ENCODE measurements at regions not wholly inside any gene's neighbourhood (a gene's known extent, or its start where the extent isn't known, plus 50 kb on each side); places are given as distances from the start of the nearest gene placed in this dataset.
"Not testable (repeated sequence)": the region's sequence is repeated elsewhere in the genome, so short reads cannot be mapped to it uniquely, and the experiment has no call there.

GRCh38 chr9:67708109-67708508 is 150.6 kb upstream of the ANKRD20A1 start:
- not testable (repeated sequence) for H3K9ac ChIP-seq (ENCODE audit: low read depth, low read length); H3K27me3 ChIP-seq (ENCODE audit: control insufficient read depth, insufficient read depth, low read length)

GRCh38 chr9:67711429-67711828 is 147.3 kb upstream of the ANKRD20A1 start:
- H3K4me1 ChIP-seq (ENCODE audit: control insufficient read depth, insufficient read depth, low read length); H3K4me3 ChIP-seq (ENCODE audit: low read length); H3K9me3 ChIP-seq (replicated peaks; ENCODE audit: low read length); H3K4me2 ChIP-seq (ENCODE audit: low read length); H3K9ac ChIP-seq (ENCODE audit: low read depth, low read length); H3K27me3 ChIP-seq (ENCODE audit: control insufficient read depth, insufficient read depth, low read length); H3K36me3 ChIP-seq (ENCODE audit: insufficient read depth, low read length): not testable (repeated sequence)

More at GRCh38 chr9:67708109-67708508, 150.6 kb upstream of the ANKRD20A1 start:
- H3K9me3 ChIP-seq (replicated peaks; ENCODE audit: low read length); H3K4me2 ChIP-seq (ENCODE audit: low read length); H3K4me1 ChIP-seq (ENCODE audit: control insufficient read depth, insufficient read depth, low read length); H3K4me3 ChIP-seq (ENCODE audit: low read length); H3K36me3 ChIP-seq (ENCODE audit: insufficient read depth, low read length): not testable (repeated sequence)

- not testable (repeated sequence) for H3K4me1 ChIP-seq (ENCODE audit: control insufficient read depth, insufficient read depth, low read length); H3K36me3 ChIP-seq (ENCODE audit: insufficient read depth, low read length); H3K9me3 ChIP-seq (replicated peaks; ENCODE audit: low read length); H3K4me3 ChIP-seq (ENCODE audit: low read length); H3K4me2 ChIP-seq (ENCODE audit: low read length); H3K9ac ChIP-seq (ENCODE audit: low read depth, low read length); H3K27me3 ChIP-seq (ENCODE audit: control insufficient read depth, insufficient read depth, low read length)
Observed at GRCh38 chr9:67711931-67712330, 146.8 kb upstream of the ANKRD20A1 start.

- not testable (repeated sequence) for H3K9ac ChIP-seq (ENCODE audit: low read depth, low read length); H3K9me3 ChIP-seq (replicated peaks; ENCODE audit: low read length); H3K4me2 ChIP-seq (ENCODE audit: low read length); H3K36me3 ChIP-seq (ENCODE audit: insufficient read depth, low read length); H3K27me3 ChIP-seq (ENCODE audit: control insufficient read depth, insufficient read depth, low read length); H3K4me3 ChIP-seq (ENCODE audit: low read length); H3K4me1 ChIP-seq (ENCODE audit: control insufficient read depth, insufficient read depth, low read length)
Observed at GRCh38 chr9:67712956-67713355, 145.8 kb upstream of the ANKRD20A1 start.

- H3K9me3 ChIP-seq (replicated peaks; ENCODE audit: low read length); H3K36me3 ChIP-seq (ENCODE audit: insufficient read depth, low read length); H3K9ac ChIP-seq (ENCODE audit: low read depth, low read length); H3K4me1 ChIP-seq (ENCODE audit: control insufficient read depth, insufficient read depth, low read length); H3K4me2 ChIP-seq (ENCODE audit: low read length); H3K4me3 ChIP-seq (ENCODE audit: low read length); H3K27me3 ChIP-seq (ENCODE audit: control insufficient read depth, insufficient read depth, low read length): not testable (repeated sequence)
Observed at GRCh38 chr9:67717830-67718388, 140.8 kb upstream of the ANKRD20A1 start.

GRCh38 chr9:67720491-67720890 is 138.2 kb upstream of the ANKRD20A1 start:
- H3K4me2 ChIP-seq (ENCODE audit: low read length); H3K4me3 ChIP-seq (ENCODE audit: low read length); H3K27me3 ChIP-seq (ENCODE audit: control insufficient read depth, insufficient read depth, low read length); H3K9ac ChIP-seq (ENCODE audit: low read depth, low read length); H3K36me3 ChIP-seq (ENCODE audit: insufficient read depth, low read length); H3K4me1 ChIP-seq (ENCODE audit: control insufficient read depth, insufficient read depth, low read length); H3K9me3 ChIP-seq (replicated peaks; ENCODE audit: low read length): not testable (repeated sequence)

GRCh38 chr9:67722460-67723090 is 136.2 kb upstream of the ANKRD20A1 start:
- not testable (repeated sequence) for H3K4me2 ChIP-seq (ENCODE audit: low read length); H3K4me3 ChIP-seq (ENCODE audit: low read length); H3K9ac ChIP-seq (ENCODE audit: low read depth, low read length); H3K9me3 ChIP-seq (replicated peaks; ENCODE audit: low read length); H3K4me1 ChIP-seq (ENCODE audit: control insufficient read depth, insufficient read depth, low read length); H3K27me3 ChIP-seq (ENCODE audit: control insufficient read depth, insufficient read depth, low read length); H3K36me3 ChIP-seq (ENCODE audit: insufficient read depth, low read length)

- not testable (repeated sequence) for H3K4me1 ChIP-seq (ENCODE audit: control insufficient read depth, insufficient read depth, low read length); H3K27me3 ChIP-seq (ENCODE audit: control insufficient read depth, insufficient read depth, low read length); H3K9ac ChIP-seq (ENCODE audit: low read depth, low read length); H3K9me3 ChIP-seq (replicated peaks; ENCODE audit: low read length); H3K36me3 ChIP-seq (ENCODE audit: insufficient read depth, low read length)
- Histone ChIP-seq H3K4me2 (ENCODE audit: low read length) (peak overlapping the region; percentile 67), H3K4me3 (ENCODE audit: low read length) (peak overlapping the region; percentile 58)
Observed at GRCh38 chr9:67723185-67723584, 135.5 kb upstream of the ANKRD20A1 start.

GRCh38 chr9:67724885-67725284 is 133.8 kb upstream of the ANKRD20A1 start:
- not testable (repeated sequence) for H3K36me3 ChIP-seq (ENCODE audit: insufficient read depth, low read length); H3K9me3 ChIP-seq (replicated peaks; ENCODE audit: low read length); H3K27me3 ChIP-seq (ENCODE audit: control insufficient read depth, insufficient read depth, low read length); H3K9ac ChIP-seq (ENCODE audit: low read depth, low read length); H3K4me3 ChIP-seq (ENCODE audit: low read length); H3K4me1 ChIP-seq (ENCODE audit: control insufficient read depth, insufficient read depth, low read length); H3K4me2 ChIP-seq (ENCODE audit: low read length)

GRCh38 chr9:67726213-67726988 is 132.3 kb upstream of the ANKRD20A1 start:
- H3K36me3 ChIP-seq (ENCODE audit: insufficient read depth, low read length); H3K4me2 ChIP-seq (ENCODE audit: low read length); H3K4me1 ChIP-seq (ENCODE audit: control insufficient read depth, insufficient read depth, low read length); H3K9ac ChIP-seq (ENCODE audit: low read depth, low read length); H3K9me3 ChIP-seq (replicated peaks; ENCODE audit: low read length); H3K4me3 ChIP-seq (ENCODE audit: low read length); H3K27me3 ChIP-seq (ENCODE audit: control insufficient read depth, insufficient read depth, low read length): not testable (repeated sequence)

- not testable (repeated sequence) for H3K9ac ChIP-seq (ENCODE audit: low read depth, low read length); H3K9me3 ChIP-seq (replicated peaks; ENCODE audit: low read length); H3K36me3 ChIP-seq (ENCODE audit: insufficient read depth, low read length)
Observed at GRCh38 chr9:67763133-67763532, 95.6 kb upstream of the ANKRD20A1 start.

GRCh38 chr9:67771807-67772206 is 86.9 kb upstream of the ANKRD20A1 start:
- H3K4me2 ChIP-seq (ENCODE audit: low read length); H3K9ac ChIP-seq (ENCODE audit: low read depth, low read length); H3K4me1 ChIP-seq (ENCODE audit: control insufficient read depth, insufficient read depth, low read length); H3K9me3 ChIP-seq (replicated peaks; ENCODE audit: low read length); H3K27me3 ChIP-seq (ENCODE audit: control insufficient read depth, insufficient read depth, low read length); H3K4me3 ChIP-seq (ENCODE audit: low read length); H3K36me3 ChIP-seq (ENCODE audit: insufficient read depth, low read length): not testable (repeated sequence)

More at GRCh38 chr9:67763133-67763532, 95.6 kb upstream of the ANKRD20A1 start:
- H3K4me2 ChIP-seq (ENCODE audit: low read length); H3K4me3 ChIP-seq (ENCODE audit: low read length); H3K27me3 ChIP-seq (ENCODE audit: control insufficient read depth, insufficient read depth, low read length); H3K4me1 ChIP-seq (ENCODE audit: control insufficient read depth, insufficient read depth, low read length): not testable (repeated sequence)
